ENCODE measurements at regions not wholly inside any gene's neighbourhood (a gene's known extent, or its start where the extent isn't known, plus 50 kb on each side); places are given as distances from the start of the nearest gene placed in this dataset.

GRCh38 chr13:65881561-65882155 lies 1348.5 kb downstream of the PCDH9 start:
- no peak overlapping the region for H3K4me2 ChIP-seq (ENCODE audit: low read depth, low read length)
- ATAC-seq (ENCODE audit: low read depth) (no peak), DNase-seq (no peak)
- H2BK5ac ChIP-seq (ENCODE audit: low read depth, low read length, poor library complexity, severe bottlenecking): no peak overlapping the region
- dilution Hi-C loops (cut with HindIII; ENCODE audit: low sequenced_read_pairs, unreplicated experiment): no loop called here
- H4K8ac ChIP-seq (ENCODE audit: low read depth in 2 of 2, low read length in 2 of 2): no peak overlapping the region
- H3K9me3 ChIP-seq (ENCODE audit: control insufficient read depth, insufficient read depth, low read length): peaks cover 3% of the 10 kb centered on the region; the same call in 1 of the 2 replicates
- no peak overlapping the region for H2BK20ac ChIP-seq (ENCODE audit: low read depth, low read length)
- H4K20me1 ChIP-seq (ENCODE audit: insufficient read depth, low read length): no peaks in the 10 kb centered on the region
- H2BK120ac ChIP-seq (ENCODE audit: low read depth, low read length): no peak overlapping the region
- no peak overlapping the region for H2AFZ ChIP-seq (replicated peaks; ENCODE audit: low read length, poor library complexity)
- H4K91ac ChIP-seq (ENCODE audit: insufficient read depth, low read depth, low read length): no peak overlapping the region
- CTCF ChIA-PET: no interaction called here
- no peak overlapping the region for H3K56ac ChIP-seq (ENCODE audit: extremely low read depth, insufficient read depth, low read length)
- POLR2A ChIA-PET (ENCODE audit: unreplicated experiment): no interaction called here
- no peak overlapping the region for H3K9ac ChIP-seq (ENCODE audit: low read depth, low read length)
- H3K4ac ChIP-seq (ENCODE audit: low read depth, low read length): no peak overlapping the region
- no peak overlapping the region for H2BK15ac ChIP-seq (ENCODE audit: low read depth, low read length)
- H3K27me3 ChIP-seq (ENCODE audit: control insufficient read depth, insufficient read depth, low read length): no peaks in the 10 kb centered on the region
- no peak overlapping the region for H4K5ac ChIP-seq (ENCODE audit: low read depth, low read length)
- no peaks in the 10 kb centered on the region for H3K79me1 ChIP-seq (ENCODE audit: low read depth in 1 of 2, low read length in 2 of 2)
- no peaks in the 10 kb centered on the region for H3K36me3 ChIP-seq (ENCODE audit: control insufficient read depth, insufficient read depth, low read length)
- H3K9me1 ChIP-seq (ENCODE audit: insufficient read depth, low read length): no peaks in the 10 kb centered on the region
- no peak overlapping the region for H3K18ac ChIP-seq (ENCODE audit: low read depth, low read length)
- BruUV-seq (replicated peaks): no TSS peak
- TF ChIP-seq RAD21 (IDR thresholded peaks at IDR 0.05; ENCODE audit: low read length) (no peak), FOS (IDR thresholded peaks at IDR 0.05; ENCODE audit: low read depth, low read length) (no peak), NFE2L2 (IDR thresholded peaks at IDR 0.05; ENCODE audit: low read depth, low read length) (no peak), CEBPB (IDR thresholded peaks at IDR 0.05; ENCODE audit: low read depth, low read length) (no peak), USF2 (IDR thresholded peaks at IDR 0.05; ENCODE audit: low read depth, low read length) (no peak), RCOR1 (IDR thresholded peaks at IDR 0.05; ENCODE audit: insufficient replicate concordance, low read length) (no peak), SMC3 (IDR thresholded peaks at IDR 0.05; ENCODE audit: low read depth, low read length) (no peak), RFX5 (IDR thresholded peaks at IDR 0.05; ENCODE audit: low read depth, low read length) (no peak), MAZ (IDR thresholded peaks at IDR 0.05; ENCODE audit: borderline replicate concordance, low read depth, low read length) (no peak), MXI1 (IDR thresholded peaks at IDR 0.05; ENCODE audit: borderline replicate concordance, low read depth, low read length) (no peak), BHLHE40 (IDR thresholded peaks at IDR 0.05; ENCODE audit: low read depth, low read length) (no peak), POLR2A (IDR thresholded peaks at IDR 0.05; ENCODE audit: low read depth, low read length) (no peak), MAFK (IDR thresholded peaks at IDR 0.05; ENCODE audit: low read depth, low read length) (no peak), CHD1 (IDR thresholded peaks at IDR 0.05; ENCODE audit: low read depth, low read length) (no peak)
- TF ChIP-seq, protein P1, sequence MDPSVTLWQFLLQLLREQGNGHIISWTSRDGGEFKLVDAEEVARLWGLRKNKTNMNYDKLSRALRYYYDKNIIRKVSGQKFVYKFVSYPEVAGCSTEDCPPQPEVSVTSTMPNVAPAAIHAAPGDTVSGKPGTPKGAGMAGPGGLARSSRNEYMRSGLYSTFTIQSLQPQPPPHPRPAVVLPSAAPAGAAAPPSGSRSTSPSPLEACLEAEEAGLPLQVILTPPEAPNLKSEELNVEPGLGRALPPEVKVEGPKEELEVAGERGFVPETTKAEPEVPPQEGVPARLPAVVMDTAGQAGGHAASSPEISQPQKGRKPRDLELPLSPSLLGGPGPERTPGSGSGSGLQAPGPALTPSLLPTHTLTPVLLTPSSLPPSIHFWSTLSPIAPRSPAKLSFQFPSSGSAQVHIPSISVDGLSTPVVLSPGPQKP (IDR thresholded peaks at IDR 0.05; ENCODE audit: borderline replicate concordance, low read depth, low read length): no peak
- TF ChIP-seq, protein P2, sequence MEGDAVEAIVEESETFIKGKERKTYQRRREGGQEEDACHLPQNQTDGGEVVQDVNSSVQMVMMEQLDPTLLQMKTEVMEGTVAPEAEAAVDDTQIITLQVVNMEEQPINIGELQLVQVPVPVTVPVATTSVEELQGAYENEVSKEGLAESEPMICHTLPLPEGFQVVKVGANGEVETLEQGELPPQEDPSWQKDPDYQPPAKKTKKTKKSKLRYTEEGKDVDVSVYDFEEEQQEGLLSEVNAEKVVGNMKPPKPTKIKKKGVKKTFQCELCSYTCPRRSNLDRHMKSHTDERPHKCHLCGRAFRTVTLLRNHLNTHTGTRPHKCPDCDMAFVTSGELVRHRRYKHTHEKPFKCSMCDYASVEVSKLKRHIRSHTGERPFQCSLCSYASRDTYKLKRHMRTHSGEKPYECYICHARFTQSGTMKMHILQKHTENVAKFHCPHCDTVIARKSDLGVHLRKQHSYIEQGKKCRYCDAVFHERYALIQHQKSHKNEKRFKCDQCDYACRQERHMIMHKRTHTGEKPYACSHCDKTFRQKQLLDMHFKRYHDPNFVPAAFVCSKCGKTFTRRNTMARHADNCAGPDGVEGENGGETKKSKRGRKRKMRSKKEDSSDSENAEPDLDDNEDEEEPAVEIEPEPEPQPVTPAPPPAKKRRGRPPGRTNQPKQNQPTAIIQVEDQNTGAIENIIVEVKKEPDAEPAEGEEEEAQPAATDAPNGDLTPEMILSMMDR (conservative IDR thresholded peaks at IDR 0.05; ENCODE audit: low read depth, low read length): no peak
- H3K4me1 ChIP-seq (ENCODE audit: control insufficient read depth, insufficient read depth, low read length): no peaks in the 10 kb centered on the region
- in situ Hi-C loops (cut with MboI; ENCODE audit: low sequenced_read_pairs): no loop called here
- H3K23ac ChIP-seq (ENCODE audit: low read depth, low read length): no peak overlapping the region
- no peak overlapping the region for H2AK9ac ChIP-seq (replicated peaks; ENCODE audit: low read depth, low read length, poor library complexity)
- H3K14ac ChIP-seq (replicated peaks; ENCODE audit: low read depth, low read length): no peak overlapping the region
- no peak overlapping the region for H2AK5ac ChIP-seq (ENCODE audit: low read depth, low read length)
- no CpG with 5 or more reads among the region's 3 CpGs for WGBS, 2 experiments (ENCODE audit: extremely low coverage in 2 of 2, insufficient read length in 1 of 2)
- no peak overlapping the region for H3K4me3 ChIP-seq (ENCODE audit: insufficient read depth, low read depth, low read length)
- intact Hi-C loops (cut with micrococcal nuclease): no loop called here
- H3K27ac ChIP-seq (ENCODE audit: insufficient read depth, low read length): no peak overlapping the region
